Activated naive CD8-positive, alpha-beta T cell treated with anti-CD3 and anti-CD28 coated beads, Interleukin-2, amount 50 U/mL, for 24 hours (primary cell): ENCODE measurements at regions not wholly inside any gene's neighbourhood (a gene's known extent, or its start where the extent isn't known, plus 50 kb on each side); places are given as distances from the start of the nearest gene placed in this dataset.

ENCODE experiments used
- ATAC-seq: fragments of 150-1000 bp; cut with Tn5 transposase; one replicate; pipeline ENCODE4 v1.10.0; 2021
- DNase-seq: peaks from one replicate; pipeline ENCODE4 v3.0.0; 2021
- H3K27ac Mint-ChIP-seq: one replicate; pipeline ENCODE4 v1.8.0; 2021; ENCODE audit warnings: mild to moderate bottlenecking, mixed read lengths
- H3K27me3 Mint-ChIP-seq: one replicate; pipeline ENCODE4 v1.8.0; 2021; ENCODE audit warnings: mixed read lengths
- H3K36me3 Mint-ChIP-seq: one replicate; pipeline ENCODE4 v1.8.0; 2021; ENCODE audit warnings: low read depth, mixed read lengths
- H3K4me1 Mint-ChIP-seq: one replicate; pipeline ENCODE4 v1.8.0; 2021; ENCODE audit warnings: mixed read lengths
- H3K4me3 Mint-ChIP-seq: one replicate; pipeline ENCODE4 v1.8.0; 2021; ENCODE audit warnings: mild to moderate bottlenecking, moderate library complexity, mixed read lengths
- H3K9me3 Mint-ChIP-seq: one replicate; pipeline ENCODE4 v1.8.0; 2021; ENCODE audit warnings: mixed read lengths

DNA sequence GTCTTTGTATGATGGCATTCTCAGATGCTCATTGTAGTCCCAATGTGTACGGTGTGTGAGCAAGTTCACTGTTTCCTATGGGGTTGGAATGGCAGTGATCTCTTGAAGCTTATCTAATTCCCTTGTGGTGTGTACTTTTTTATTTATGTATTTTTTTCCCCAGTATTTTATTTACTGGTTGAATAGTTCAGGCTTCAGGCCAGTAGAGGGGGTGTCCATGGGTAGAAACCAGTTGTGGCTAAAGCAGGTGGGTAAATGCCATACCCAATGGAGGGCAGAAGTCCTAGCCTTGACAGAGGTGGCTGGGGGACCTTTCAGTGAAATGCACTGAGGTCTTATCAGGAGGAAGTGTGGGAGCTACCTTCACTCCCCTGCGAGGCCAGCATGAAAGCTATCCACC is 351.4 kb upstream of the CWC22 start:
- Mint-ChIP-seq H3K4me3 (no peak overlapping the region), H3K9me3 (no peaks in the 10 kb centered on the region), H3K36me3 (no peaks in the 10 kb centered on the region), H3K27ac (no peak overlapping the region), H3K4me1 (peaks cover 2% of the 10 kb centered on the region), H3K27me3 (no peaks in the 10 kb centered on the region)
- no peak for ATAC-seq
- no peak for DNase-seq

DNA sequence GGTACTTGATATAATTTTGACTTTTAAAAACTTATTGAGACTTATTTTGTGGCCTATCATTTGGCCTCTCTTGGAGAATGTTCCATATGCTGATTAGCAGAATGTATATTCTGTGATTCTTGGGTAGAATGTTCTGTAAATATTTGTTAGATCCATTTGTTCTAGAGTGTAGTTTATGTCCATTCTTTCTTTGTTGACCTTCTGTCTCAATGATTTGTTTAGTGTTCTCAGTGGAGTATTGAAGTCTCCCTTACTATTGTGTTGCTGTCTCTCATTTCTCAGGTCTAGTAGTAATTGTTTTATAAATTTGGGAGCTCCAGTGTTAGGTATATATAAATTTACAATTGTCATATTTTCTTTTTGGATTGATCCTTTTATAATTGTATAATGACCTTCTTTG is 349.6 kb upstream of the CWC22 start:
- H3K9me3 Mint-ChIP-seq: no peaks in the 10 kb centered on the region
- H3K36me3 Mint-ChIP-seq: no peaks in the 10 kb centered on the region
- H3K27me3 Mint-ChIP-seq: no peaks in the 10 kb centered on the region
- ATAC-seq (no peak), DNase-seq (no peak)
- peaks cover 2% of the 10 kb centered on the region for H3K4me1 Mint-ChIP-seq
- H3K27ac Mint-ChIP-seq: no peak overlapping the region
- H3K4me3 Mint-ChIP-seq: no peak overlapping the region

DNA sequence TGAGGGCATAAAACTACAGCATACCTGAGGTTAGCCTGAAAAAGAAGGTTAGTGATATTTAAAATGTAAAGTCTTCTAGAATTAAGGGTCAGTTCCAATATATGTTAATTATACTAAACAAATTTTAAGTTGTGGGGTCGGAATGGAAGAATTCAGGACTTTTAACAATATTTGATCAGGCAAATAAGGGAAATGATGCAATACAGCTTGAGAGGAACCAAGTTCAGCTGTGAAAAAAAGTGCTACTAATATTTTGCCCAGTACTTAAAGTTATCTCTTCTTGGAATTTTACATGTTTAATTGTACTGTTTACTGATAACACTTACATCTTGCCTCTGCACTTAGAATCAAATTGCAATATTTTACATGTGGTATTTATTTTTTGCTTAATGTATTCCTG is 345.5 kb upstream of the CWC22 start:
- no peaks in the 10 kb centered on the region for H3K36me3 Mint-ChIP-seq
- H3K4me1 Mint-ChIP-seq: peaks cover 2% of the 10 kb centered on the region
- no peak for ATAC-seq
- no peaks in the 10 kb centered on the region for H3K27me3 Mint-ChIP-seq
- DNase-seq: no peak
- H3K4me3 Mint-ChIP-seq: no peak overlapping the region
- H3K27ac Mint-ChIP-seq: no peak overlapping the region
- no peaks in the 10 kb centered on the region for H3K9me3 Mint-ChIP-seq

DNA sequence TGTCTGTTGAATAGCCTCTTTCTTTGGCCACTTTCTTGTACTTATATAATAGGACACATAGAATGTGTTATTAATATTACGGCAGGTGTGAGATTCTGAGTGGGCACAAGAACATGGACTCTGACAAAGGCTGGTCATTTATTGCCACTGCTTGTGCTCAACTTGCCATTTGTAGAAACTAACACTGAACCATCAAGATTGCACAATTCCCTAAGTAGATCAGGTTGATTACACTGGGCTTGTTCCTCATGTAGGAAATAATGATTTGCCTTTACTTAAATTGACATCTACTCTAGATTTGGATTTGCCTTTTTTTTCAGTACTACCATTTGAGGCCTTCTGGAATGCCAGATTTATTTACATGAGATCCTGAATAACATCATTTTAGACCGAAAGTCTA is 342.7 kb upstream of the CWC22 start:
- no peaks in the 10 kb centered on the region for H3K27me3 Mint-ChIP-seq
- no peak for ATAC-seq
- no peaks in the 10 kb centered on the region for H3K4me1 Mint-ChIP-seq
- no peak for DNase-seq
- H3K4me3 Mint-ChIP-seq: no peak overlapping the region
- H3K27ac Mint-ChIP-seq: no peak overlapping the region
- peaks cover 8% of the 10 kb centered on the region for H3K9me3 Mint-ChIP-seq
- H3K36me3 Mint-ChIP-seq: no peaks in the 10 kb centered on the region

DNA sequence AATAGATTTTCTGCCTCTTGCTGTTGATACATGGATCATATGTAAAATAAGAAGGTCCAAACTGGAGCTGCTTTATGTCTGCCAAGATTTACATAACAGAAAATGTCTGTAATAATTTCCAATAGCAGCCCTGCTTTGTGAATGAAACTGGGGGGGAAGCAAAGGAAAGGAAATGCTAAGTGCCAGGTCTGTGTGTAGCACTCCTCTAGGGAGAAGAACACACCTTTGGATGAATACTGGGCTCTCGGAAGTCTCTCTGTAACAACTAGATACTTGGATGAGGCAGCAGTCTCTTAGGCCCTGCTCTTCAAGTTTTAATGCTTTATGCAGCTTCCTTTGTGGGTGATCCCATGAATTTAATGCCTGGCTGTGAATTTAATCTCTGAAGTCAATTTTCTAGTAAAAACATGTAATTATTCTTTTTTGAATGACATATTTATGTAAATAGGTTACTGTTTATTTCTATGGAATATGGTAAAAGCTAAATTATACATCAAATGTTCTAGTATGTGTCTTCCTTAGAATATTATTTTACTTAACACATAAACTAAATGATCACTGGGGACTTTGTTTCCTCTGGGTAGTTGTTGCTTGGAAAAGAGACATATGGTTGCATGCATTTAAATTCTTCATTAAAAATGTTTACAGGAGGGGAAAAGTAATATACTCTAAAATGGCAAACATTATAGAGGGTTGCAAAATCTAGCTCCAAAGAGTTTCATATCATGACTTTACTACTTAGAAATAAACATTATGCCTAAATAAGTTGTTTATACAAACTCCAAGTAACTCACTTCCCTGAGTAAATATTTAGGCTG is 336.6 kb upstream of the CWC22 start:
- Mint-ChIP-seq H3K4me3 (no peak overlapping the region), H3K27me3 (no peaks in the 10 kb centered on the region), H3K9me3 (peaks cover 20% of the 10 kb centered on the region), H3K4me1 (no peaks in the 10 kb centered on the region), H3K36me3 (no peaks in the 10 kb centered on the region), H3K27ac (no peak overlapping the region)
- ATAC-seq (no peak), DNase-seq (no peak)

DNA sequence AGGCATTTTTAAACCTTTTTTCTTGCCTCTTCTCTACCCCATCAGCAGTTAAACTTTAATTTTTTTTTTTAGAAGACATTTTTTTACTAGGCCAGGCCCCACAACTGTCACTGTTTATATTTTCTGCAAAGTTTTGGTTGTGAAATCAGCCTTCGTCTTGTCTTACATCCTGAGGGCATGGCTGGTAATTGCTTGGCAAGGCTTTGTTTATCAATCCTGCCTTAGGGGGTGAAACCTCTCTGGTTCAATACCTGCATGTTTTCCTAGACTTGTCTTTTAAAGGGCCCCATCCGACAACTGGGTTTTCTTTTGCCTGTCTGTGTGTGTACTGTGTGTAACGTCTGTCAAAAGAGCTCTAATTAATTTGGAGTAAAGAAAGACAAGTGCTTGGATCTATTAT is 330.0 kb upstream of the CWC22 start:
- Mint-ChIP-seq H3K4me1 (no peaks in the 10 kb centered on the region), H3K27me3 (no peaks in the 10 kb centered on the region), H3K36me3 (no peaks in the 10 kb centered on the region), H3K27ac (no peak overlapping the region), H3K4me3 (no peak overlapping the region), H3K9me3 (peaks cover 40% of the 10 kb centered on the region)
- DNase-seq (no peak), ATAC-seq (no peak)

DNA sequence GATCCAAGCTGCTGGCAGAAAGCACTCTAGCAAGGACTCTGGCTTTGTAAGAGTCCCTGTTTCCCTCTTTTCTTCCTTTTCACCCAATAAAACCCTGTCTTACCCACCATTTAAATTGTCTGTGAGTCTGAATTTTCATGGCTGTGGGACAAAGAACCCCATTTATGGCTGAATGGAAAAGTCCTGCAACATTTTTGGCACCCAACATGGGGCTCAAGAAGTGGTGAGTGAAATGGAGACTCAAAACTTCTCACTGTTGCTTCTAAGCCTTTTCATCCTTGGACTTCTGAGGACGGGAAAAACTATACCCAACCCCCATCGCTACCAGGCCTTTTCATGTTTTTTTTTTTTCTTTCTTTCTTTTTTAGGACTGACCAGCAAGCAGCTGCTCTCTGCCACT is 329.5 kb upstream of the CWC22 start:
- Mint-ChIP-seq H3K27ac (no peak overlapping the region), H3K4me3 (no peak overlapping the region), H3K27me3 (no peaks in the 10 kb centered on the region), H3K36me3 (no peaks in the 10 kb centered on the region), H3K4me1 (no peaks in the 10 kb centered on the region), H3K9me3 (peaks cover 40% of the 10 kb centered on the region)
- ATAC-seq (no peak), DNase-seq (no peak)

DNA sequence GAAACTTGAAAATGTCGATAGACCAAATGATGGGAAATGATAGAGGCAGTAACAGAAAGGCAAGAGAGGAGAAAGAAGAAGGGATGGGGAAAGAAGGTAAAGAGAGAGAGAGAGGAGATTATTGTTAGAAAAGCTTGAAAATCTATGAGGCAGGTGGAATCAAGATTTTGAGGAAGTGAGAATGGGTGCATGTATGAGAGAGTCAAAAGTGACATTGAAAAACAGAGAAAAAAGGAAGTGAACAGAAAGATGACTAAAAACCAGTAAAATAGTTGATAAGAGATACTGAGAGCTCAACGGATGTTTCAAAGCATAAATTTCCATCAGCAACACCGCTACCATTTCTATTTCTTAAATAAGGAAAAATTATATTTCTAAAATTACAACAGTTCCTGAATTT is 327.4 kb upstream of the CWC22 start:
- H3K4me1 Mint-ChIP-seq: no peaks in the 10 kb centered on the region
- no peak overlapping the region for H3K27ac Mint-ChIP-seq
- peaks cover 31% of the 10 kb centered on the region for H3K9me3 Mint-ChIP-seq
- ATAC-seq (no peak), DNase-seq (no peak)
- H3K27me3 Mint-ChIP-seq: no peaks in the 10 kb centered on the region
- H3K36me3 Mint-ChIP-seq: no peaks in the 10 kb centered on the region
- H3K4me3 Mint-ChIP-seq: no peak overlapping the region

DNA sequence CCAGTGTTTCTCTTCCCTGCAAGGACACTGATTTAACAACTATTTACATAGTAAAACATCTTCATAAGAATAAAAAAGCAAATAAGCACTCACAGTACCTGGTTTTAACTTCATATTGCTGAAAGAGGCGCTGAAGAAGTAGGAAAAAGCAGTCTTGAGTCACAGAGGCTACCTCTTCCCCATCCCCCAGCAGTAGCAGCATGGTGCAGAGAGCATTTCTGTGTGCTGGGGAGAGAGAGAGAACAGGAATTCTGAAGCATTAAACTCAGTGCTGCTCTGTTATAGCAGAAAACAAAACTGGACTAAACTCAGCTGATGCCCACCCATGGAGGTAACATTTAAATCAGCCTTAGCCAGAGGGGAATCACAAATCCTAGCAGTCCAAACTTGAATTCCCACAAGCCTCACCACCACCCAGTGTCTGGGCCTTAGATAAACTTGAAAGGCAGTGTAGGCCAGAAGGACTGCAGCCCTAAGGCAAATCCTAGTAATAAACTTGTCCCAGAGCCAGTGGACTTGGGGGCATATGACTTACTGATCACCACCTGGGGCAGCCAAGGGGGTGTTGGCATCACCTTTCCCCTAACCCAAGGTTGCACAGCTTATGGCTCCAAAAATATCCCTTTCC is 321.8 kb upstream of the CWC22 start:
- no peaks in the 10 kb centered on the region for H3K4me1 Mint-ChIP-seq
- ATAC-seq (no peak), DNase-seq (no peak)
- no peak overlapping the region for H3K27ac Mint-ChIP-seq
- no peak overlapping the region for H3K4me3 Mint-ChIP-seq
- no peaks in the 10 kb centered on the region for H3K27me3 Mint-ChIP-seq
- H3K36me3 Mint-ChIP-seq: no peaks in the 10 kb centered on the region
- peaks cover 18% of the 10 kb centered on the region for H3K9me3 Mint-ChIP-seq

DNA sequence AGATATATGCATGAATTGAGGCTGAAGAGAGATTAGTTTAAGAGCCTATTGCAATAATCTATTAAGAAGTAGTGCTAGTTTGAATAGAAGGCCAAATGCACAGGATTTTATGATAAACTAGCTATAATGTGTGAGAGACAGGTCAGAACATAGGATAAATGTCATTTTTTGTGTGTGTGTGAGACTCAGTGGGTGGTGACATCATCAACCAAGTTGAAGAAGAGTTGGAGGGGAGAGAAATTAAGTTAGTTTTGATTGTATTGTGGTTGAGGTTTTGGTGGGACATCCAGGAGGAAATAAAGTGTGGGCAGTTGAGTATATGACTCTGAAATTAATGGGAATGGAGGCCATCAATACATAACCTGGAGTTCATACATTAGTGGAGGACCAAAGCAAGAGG is 320.1 kb upstream of the CWC22 start:
- H3K27ac Mint-ChIP-seq: no peak overlapping the region
- peaks cover 7% of the 10 kb centered on the region for H3K9me3 Mint-ChIP-seq
- ATAC-seq (no peak), DNase-seq (no peak)
- no peaks in the 10 kb centered on the region for H3K36me3 Mint-ChIP-seq
- H3K4me1 Mint-ChIP-seq: no peaks in the 10 kb centered on the region
- no peak overlapping the region for H3K4me3 Mint-ChIP-seq
- H3K27me3 Mint-ChIP-seq: no peaks in the 10 kb centered on the region

DNA sequence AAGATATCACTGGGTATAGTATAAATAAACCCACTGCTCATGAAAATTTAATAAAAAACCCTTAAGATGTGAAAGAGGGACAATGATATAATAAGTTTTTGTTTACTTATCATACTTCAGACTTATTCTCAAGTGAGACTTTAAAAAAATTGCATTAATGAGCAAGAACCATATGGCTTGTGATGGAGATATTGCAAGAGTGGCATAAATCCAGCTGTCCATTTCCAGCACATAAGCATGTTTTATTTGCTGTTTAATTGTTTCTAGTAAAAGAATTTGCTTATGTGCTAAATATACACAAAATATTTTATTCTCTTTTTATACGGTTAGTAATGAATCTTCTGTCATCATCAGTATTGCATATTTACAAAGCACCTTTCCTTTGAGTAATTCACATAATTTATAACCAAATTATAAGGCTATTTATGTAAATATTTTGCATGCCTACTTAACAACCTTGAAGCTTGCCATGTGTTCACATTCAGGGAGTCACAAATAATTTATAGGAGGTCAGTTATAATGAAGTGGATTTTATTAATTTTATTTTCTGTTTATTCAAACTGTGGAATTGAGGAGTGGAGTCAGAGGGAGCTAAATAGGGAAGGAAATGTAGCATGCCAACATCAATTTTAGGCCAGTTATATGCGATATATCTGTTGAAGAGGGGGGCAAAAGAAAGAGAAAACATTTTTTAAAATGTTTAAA is 318.5 kb upstream of the CWC22 start:
- no peak for ATAC-seq
- Mint-ChIP-seq H3K4me1 (no peaks in the 10 kb centered on the region), H3K9me3 (peaks cover 12% of the 10 kb centered on the region), H3K4me3 (no peak overlapping the region), H3K36me3 (no peaks in the 10 kb centered on the region), H3K27me3 (no peaks in the 10 kb centered on the region), H3K27ac (no peak overlapping the region)
- DNase-seq: no peak

DNA sequence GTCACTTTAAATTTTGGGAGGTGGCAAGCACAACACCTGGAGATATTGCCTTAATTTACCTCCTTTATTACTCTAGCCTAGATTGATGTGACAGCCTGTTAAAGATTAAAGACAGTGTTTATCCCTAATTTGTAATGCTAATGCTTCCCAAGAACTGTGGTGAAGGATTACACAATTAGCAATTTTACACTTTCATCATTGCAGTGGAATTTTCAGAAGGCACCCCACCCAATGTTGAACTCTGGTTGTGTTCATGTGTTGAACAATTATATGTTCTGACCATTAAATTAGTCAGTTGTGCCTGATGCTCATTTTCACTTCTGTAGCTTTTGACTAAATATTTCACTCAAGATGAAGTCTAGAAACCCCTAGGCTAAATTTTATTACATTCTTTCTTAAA is 317.1 kb upstream of the CWC22 start:
- no peak overlapping the region for H3K4me3 Mint-ChIP-seq
- no peak overlapping the region for H3K27ac Mint-ChIP-seq
- DNase-seq (no peak), ATAC-seq (no peak)
- peaks cover 12% of the 10 kb centered on the region for H3K9me3 Mint-ChIP-seq
- no peaks in the 10 kb centered on the region for H3K27me3 Mint-ChIP-seq
- H3K36me3 Mint-ChIP-seq: no peaks in the 10 kb centered on the region
- no peaks in the 10 kb centered on the region for H3K4me1 Mint-ChIP-seq

DNA sequence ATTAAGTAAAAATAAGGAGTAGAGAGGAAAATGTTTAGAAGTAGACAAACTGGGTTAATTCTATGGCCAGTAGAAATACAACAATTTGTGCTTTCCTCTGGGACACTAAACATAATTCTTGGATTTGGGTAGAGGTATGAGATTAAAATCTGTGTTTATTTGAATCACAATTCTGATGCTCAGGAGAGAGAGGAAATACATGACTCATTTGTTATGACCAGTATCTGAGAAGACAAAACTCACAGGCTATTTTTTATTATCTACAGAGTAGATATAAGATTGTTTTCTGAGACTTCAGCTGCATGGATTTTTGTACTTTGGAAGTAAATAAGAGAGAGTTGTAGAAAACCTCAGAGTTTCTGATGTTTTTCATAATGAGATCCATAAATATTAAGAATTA is 315.7 kb upstream of the CWC22 start:
- no peaks in the 10 kb centered on the region for H3K27me3 Mint-ChIP-seq
- H3K36me3 Mint-ChIP-seq: no peaks in the 10 kb centered on the region
- ATAC-seq: no peak
- no peak overlapping the region for H3K4me3 Mint-ChIP-seq
- peaks cover 12% of the 10 kb centered on the region for H3K9me3 Mint-ChIP-seq
- DNase-seq: no peak
- H3K4me1 Mint-ChIP-seq: no peaks in the 10 kb centered on the region
- H3K27ac Mint-ChIP-seq: no peak overlapping the region

DNA sequence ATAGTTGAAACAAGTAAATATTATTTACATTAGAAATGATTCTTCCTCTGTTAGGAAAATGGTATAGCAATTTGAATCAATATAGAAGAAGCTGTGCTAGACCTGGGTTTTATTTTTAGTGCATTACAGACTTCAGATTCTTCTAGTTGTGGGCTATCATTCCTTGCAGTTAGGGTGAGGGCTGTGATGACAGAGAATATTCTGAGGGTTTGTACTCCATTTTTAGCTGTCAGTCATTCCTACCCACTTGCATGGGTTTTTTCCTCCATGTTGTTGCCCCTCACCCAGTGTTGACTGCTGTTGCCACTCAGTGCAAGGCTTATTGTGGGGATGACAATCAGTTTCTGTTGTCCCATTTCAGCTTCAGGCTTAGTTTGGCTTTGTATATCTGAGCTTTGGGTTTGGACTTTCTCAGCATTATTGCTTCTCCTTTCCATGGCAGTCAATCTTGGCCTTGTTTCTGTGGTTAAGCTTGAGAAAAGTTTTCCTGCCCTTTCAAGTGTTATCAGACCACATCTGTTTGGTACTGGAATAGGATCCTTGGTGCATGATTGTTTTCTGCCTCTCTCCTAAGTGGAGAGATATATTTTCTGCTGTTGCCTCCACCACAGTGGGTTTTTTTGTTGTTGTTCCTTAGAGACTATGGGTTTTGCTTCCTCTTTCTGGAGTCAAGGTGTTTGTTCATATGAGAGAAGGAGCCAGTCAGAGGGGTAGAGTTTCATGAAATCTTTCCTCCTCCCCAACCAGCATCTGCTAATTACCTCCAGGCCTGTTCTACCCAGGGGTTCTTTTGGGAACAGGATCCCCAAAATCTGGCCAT is 312.7 kb upstream of the CWC22 start:
- Mint-ChIP-seq H3K4me3 (no peak overlapping the region), H3K36me3 (no peaks in the 10 kb centered on the region), H3K4me1 (no peaks in the 10 kb centered on the region), H3K27me3 (no peaks in the 10 kb centered on the region), H3K27ac (no peak overlapping the region), H3K9me3 (peaks cover 5% of the 10 kb centered on the region)
- DNase-seq: no peak
- ATAC-seq: no peak
